Vagina (tissue), 2 donors: ENCODE measurements at regions not wholly inside any gene's neighbourhood (a gene's known extent, or its start where the extent isn't known, plus 50 kb on each side); places are given as distances from the start of the nearest gene placed in this dataset.

ENCODE experiments used
- DNase-seq, 2 donors: peaks; one replicate each; pipeline ENCODE4 v3.0.0-alpha.2; 2017; ENCODE audit errors: extremely low spot score in 2 of 2
- H3K27ac ChIP-seq: fragments of 200-600 bp; sonication (generic); one replicate; pipeline ENCODE4 v1.5.1; 2019
- H3K27me3 ChIP-seq: fragments of 200-600 bp; sonication (generic); one replicate; pipeline ENCODE4 v1.5.1; 2019
- H3K36me3 ChIP-seq, 2 donors: fragments of 200-600 bp; sonication (generic); one replicate each; pipeline ENCODE4 v1.5.1; 2017 to 2019
- H3K4me1 ChIP-seq: fragments of 200-600 bp; sonication (generic); one replicate; pipeline ENCODE4 v1.5.1; 2019
- H3K4me3 ChIP-seq, 2 donors: fragments of 200-600 bp; sonication (generic); 1 replicate in 1 of 2; 2 replicates in 1 of 2; pipeline ENCODE4 v1.5.1; 2016 to 2019
- H3K9me3 ChIP-seq: fragments of 200-600 bp; sonication (generic); one replicate; pipeline ENCODE4 v1.5.1; 2019
- POLR2A ChIP-seq, 2 donors: fragments of 450-650 bp; IDR thresholded peaks; one replicate each; pipeline ENCODE4 v1.6.1; 2017; ENCODE audit warnings: antibody characterized with exemption in 2 of 2, mild to moderate bottlenecking in 2 of 2, moderate library complexity in 2 of 2
- POLR2AphosphoS5 ChIP-seq, 2 donors: sonication (generic); formaldehyde crosslinking; IDR thresholded peaks; one replicate each; pipeline ENCODE4 v1.9.0; 2017; ENCODE audit warnings: antibody characterized with exemption in 2 of 2, mild to moderate bottlenecking in 2 of 2, low read depth in 1 of 2; ENCODE audit not compliant: insufficient read depth in 1 of 2
- intact Hi-C: fragments of 100-400 bp; cut with DNase I; formaldehyde crosslinking; loops from one replicate; pipeline ENCODE4 v1.15.1; 2023
- TF ChIP-seq, protein P1 (sequence below), 3 experiments: fragments of 450-650 bp in 2 of 3; fragments of 200-600 bp in 1 of 3; sonication (generic) in 1 of 3; IDR thresholded peaks; one replicate each; pipeline ENCODE4 v1.5.1; 2017 to 2019; ENCODE audit warnings: antibody characterized with exemption in 3 of 3, mild to moderate bottlenecking in 2 of 3, moderate library complexity in 2 of 3

- no peak overlapping the region for H3K4me3 ChIP-seq
- no peaks in the 10 kb centered on the region for H3K36me3 ChIP-seq
- H3K4me1 ChIP-seq, result peaks cover 16% of the 10 kb centered on the region
- intact Hi-C loops, result no loop called here
- TF ChIP-seq POLR2AphosphoS5 (IDR thresholded peaks at IDR 0.05; ENCODE audit: insufficient read depth in 1 of 2, low read depth in 1 of 2) (no peak), POLR2A (IDR thresholded peaks at IDR 0.05) (no peak)
- TF ChIP-seq, protein P1, sequence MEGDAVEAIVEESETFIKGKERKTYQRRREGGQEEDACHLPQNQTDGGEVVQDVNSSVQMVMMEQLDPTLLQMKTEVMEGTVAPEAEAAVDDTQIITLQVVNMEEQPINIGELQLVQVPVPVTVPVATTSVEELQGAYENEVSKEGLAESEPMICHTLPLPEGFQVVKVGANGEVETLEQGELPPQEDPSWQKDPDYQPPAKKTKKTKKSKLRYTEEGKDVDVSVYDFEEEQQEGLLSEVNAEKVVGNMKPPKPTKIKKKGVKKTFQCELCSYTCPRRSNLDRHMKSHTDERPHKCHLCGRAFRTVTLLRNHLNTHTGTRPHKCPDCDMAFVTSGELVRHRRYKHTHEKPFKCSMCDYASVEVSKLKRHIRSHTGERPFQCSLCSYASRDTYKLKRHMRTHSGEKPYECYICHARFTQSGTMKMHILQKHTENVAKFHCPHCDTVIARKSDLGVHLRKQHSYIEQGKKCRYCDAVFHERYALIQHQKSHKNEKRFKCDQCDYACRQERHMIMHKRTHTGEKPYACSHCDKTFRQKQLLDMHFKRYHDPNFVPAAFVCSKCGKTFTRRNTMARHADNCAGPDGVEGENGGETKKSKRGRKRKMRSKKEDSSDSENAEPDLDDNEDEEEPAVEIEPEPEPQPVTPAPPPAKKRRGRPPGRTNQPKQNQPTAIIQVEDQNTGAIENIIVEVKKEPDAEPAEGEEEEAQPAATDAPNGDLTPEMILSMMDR (IDR thresholded peaks at IDR 0.05), result no peak
- no peak for DNase-seq
- no peaks in the 10 kb centered on the region for H3K27me3 ChIP-seq
- no peaks in the 10 kb centered on the region for H3K9me3 ChIP-seq
- H3K27ac ChIP-seq, result no peak overlapping the region
These were observed 109.5 kb downstream of the GADD45G start for GRCh38 chr9:89714321-89714720.

DNA sequence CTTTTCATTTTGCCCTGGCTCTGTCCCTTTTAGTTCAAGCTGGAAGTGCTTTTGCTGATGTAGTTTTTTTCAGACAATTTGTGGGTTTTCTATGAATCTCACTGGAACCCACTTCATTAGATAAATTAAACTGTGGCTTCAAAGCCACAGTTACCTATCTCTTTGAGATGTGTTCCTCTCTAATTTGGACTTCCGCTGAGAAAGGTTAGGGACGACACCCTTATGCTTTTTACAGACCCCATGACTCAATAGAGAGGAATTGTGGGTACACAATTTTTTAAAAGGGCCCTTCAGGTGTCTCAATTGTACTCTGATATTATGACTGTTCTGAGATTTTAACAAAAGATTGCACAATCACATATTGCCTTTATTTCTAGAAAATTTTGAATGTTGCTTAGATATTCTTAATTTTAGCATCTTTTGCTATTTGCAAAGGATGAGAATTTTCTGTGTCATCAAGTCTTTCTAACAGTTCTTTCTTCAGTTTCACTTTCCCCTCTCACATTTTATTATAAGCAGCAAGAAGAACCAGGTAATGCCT is 110.6 kb downstream of the GADD45G start:
- intact Hi-C loops, result no loop called here
- DNase-seq, result no peak
- Histone ChIP-seq H3K4me1 (peaks cover 13% of the 10 kb centered on the region), H3K36me3 (no peaks in the 10 kb centered on the region), H3K9me3 (no peaks in the 10 kb centered on the region), H3K27ac (no peak overlapping the region), H3K4me3 (no peak overlapping the region), H3K27me3 (no peaks in the 10 kb centered on the region)
- TF ChIP-seq POLR2A (IDR thresholded peaks at IDR 0.05) (no peak), POLR2AphosphoS5 (IDR thresholded peaks at IDR 0.05; ENCODE audit: insufficient read depth in 1 of 2, low read depth in 1 of 2) (no peak)
- TF ChIP-seq, protein P1 (IDR thresholded peaks at IDR 0.05), result no peak

GRCh38 chr9:89715881-89716280 is 111.1 kb downstream of the GADD45G start:
- no peak overlapping the region for H3K4me3 ChIP-seq
- H3K36me3 ChIP-seq, result no peaks in the 10 kb centered on the region
- H3K4me1 ChIP-seq, result peaks cover 9% of the 10 kb centered on the region
- DNase-seq, result no peak
- intact Hi-C loops, result no loop called here
- H3K27me3 ChIP-seq, result no peaks in the 10 kb centered on the region
- no peaks in the 10 kb centered on the region for H3K9me3 ChIP-seq
- TF ChIP-seq, protein P1 (IDR thresholded peaks at IDR 0.05), result no peak
- TF ChIP-seq POLR2A (IDR thresholded peaks at IDR 0.05) (no peak), POLR2AphosphoS5 (IDR thresholded peaks at IDR 0.05; ENCODE audit: insufficient read depth in 1 of 2, low read depth in 1 of 2) (no peak)
- H3K27ac ChIP-seq, result no peak overlapping the region

DNA sequence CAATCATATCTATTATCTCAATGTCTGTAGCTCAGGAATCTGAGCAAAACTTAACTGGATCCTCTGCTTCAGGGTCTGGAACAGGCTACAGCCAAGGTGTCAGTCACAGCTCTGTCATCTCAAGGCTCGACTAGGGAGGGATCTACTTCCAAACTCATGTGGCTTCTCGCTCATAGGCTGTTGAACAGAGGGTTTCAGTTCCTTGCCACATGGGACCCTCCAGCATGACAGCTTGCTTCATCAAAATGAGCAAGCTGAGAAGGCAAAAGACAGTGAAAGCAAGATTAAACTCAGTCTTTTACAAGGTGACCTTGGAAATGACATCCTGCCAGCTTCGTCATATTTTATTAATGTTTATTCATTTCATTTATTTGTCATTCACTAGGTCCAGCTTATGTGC is 111.7 kb downstream of the GADD45G start:
- no peaks in the 10 kb centered on the region for H3K36me3 ChIP-seq
- TF ChIP-seq POLR2A (IDR thresholded peaks at IDR 0.05) (no peak), POLR2AphosphoS5 (IDR thresholded peaks at IDR 0.05; ENCODE audit: insufficient read depth in 1 of 2, low read depth in 1 of 2) (no peak)
- TF ChIP-seq, protein P1 (IDR thresholded peaks at IDR 0.05), result no peak
- H3K27me3 ChIP-seq, result no peaks in the 10 kb centered on the region
- no peak for DNase-seq
- no peak overlapping the region for H3K27ac ChIP-seq
- H3K4me1 ChIP-seq, result peaks cover 6% of the 10 kb centered on the region
- intact Hi-C loops, result no loop called here
- no peaks in the 10 kb centered on the region for H3K9me3 ChIP-seq
- H3K4me3 ChIP-seq, result no peak overlapping the region

DNA sequence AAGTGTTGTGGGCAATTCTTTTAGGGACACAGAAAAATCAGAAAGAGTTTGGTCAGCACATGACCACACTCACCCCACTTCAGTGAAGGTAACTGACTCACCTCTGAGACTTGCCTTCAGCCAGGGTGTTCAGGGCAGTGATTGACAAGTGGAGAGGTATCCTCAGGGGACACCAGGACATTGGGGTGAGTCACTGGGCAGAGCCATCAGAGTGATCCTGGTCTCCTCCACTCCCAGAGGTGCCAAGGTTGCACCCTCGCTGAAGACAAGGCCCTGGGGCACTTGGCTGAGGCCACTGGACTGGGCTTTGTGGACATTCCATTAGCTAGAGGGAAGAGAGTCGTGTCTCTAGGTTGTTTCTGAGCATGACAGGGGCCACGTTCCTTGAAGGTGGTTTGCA is 113.4 kb downstream of the GADD45G start:
- peaks cover 13% of the 10 kb centered on the region for H3K4me1 ChIP-seq
- H3K9me3 ChIP-seq, result no peaks in the 10 kb centered on the region
- no peaks in the 10 kb centered on the region for H3K36me3 ChIP-seq
- no peak overlapping the region for H3K4me3 ChIP-seq
- H3K27me3 ChIP-seq, result no peaks in the 10 kb centered on the region
- H3K27ac ChIP-seq, result no peak overlapping the region
- intact Hi-C loops, result no loop called here
- TF ChIP-seq, protein P1 (IDR thresholded peaks at IDR 0.05), result no peak
- no peak for TF ChIP-seq POLR2AphosphoS5 (IDR thresholded peaks at IDR 0.05; ENCODE audit: insufficient read depth in 1 of 2, low read depth in 1 of 2)
- no peak for TF ChIP-seq POLR2A (IDR thresholded peaks at IDR 0.05)
- no peak for DNase-seq
